ENCODE measurements at regions not wholly inside any gene's neighbourhood (a gene's known extent, or its start where the extent isn't known, plus 50 kb on each side); places are given as distances from the start of the nearest gene placed in this dataset.
"Not testable (repeated sequence)": the region's sequence is repeated elsewhere in the genome, so short reads cannot be mapped to it uniquely, and the experiment has no call there.

DNA sequence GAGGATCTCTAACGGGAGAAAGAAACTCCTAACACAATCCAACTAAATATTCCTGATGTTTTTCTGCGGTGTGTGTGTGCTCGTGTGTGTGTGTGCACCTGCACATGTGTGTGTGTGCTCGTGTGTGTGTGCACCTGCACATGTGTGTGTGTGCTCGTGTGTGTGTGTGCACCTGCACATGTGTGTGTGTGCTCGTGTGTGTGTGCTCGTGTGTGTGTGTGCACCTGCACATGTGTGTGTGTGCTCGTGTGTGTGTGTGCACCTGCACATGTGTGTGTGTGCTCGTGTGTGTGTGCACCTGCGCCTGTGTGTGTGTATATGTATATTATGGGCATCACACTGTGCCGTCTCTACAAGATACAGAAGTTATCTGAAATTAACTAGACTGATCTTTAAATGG is 1451.9 kb downstream of the STIM2 start:
- H3K9me3 ChIP-seq (replicated peaks); DNase-seq; H3K4me1 ChIP-seq; H3K36me3 ChIP-seq; H3K27me3 ChIP-seq; H3K27ac ChIP-seq; H3K4me3 ChIP-seq: not testable (repeated sequence)

DNA sequence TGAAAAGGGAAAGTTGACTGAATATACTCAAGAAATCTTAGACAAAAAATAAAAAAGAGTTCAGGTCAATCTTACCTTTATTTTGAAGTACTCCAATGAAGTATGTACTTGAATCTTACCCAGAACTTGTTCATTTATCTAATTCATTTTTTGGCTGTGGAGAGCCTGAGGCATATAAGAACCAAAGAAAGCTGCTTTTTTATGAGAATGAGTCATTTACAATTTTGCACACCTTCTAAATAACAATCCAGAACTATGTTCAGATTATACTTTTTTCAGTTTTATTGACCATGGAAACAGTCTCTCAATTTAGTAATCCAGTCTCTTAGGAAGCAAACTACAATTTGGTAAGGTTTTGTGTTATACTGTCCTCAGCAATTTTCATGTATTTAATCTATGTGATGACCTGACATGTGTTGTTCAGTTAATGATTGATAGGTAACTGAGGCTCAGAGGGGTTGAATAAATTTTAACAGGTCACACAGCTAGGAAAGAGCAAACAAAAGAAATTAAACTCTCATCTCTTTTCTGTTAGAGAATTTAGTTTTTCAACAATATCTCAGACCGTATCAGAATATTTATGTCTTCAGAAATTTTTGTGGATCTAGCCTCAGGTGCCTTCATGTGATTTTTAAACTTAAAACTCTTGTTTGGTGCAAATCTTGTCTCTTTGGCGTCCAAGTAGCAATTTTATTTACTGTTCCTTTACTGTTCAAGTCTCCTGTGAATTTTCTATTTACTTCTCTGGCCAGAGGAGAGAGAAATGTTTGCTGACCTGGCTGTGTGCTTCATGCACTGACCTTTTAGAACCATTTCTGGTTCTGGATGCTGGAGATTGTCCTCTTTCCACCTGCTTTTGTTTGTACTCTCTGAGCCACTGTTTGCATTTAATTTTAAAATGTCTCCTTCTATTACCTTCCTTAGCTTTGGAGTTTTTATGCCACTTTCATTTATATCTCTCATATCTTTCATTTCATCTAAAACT is 1453.4 kb downstream of the STIM2 start:
- no peak for DNase-seq
- H3K27ac ChIP-seq: no peak overlapping the region
- H3K27me3 ChIP-seq: no peaks in the 10 kb centered on the region
- H3K4me1 ChIP-seq: no peaks in the 10 kb centered on the region
- no peaks in the 10 kb centered on the region for H3K36me3 ChIP-seq
- no peaks in the 10 kb centered on the region for H3K9me3 ChIP-seq (replicated peaks)
- no peak overlapping the region for H3K4me3 ChIP-seq

DNA sequence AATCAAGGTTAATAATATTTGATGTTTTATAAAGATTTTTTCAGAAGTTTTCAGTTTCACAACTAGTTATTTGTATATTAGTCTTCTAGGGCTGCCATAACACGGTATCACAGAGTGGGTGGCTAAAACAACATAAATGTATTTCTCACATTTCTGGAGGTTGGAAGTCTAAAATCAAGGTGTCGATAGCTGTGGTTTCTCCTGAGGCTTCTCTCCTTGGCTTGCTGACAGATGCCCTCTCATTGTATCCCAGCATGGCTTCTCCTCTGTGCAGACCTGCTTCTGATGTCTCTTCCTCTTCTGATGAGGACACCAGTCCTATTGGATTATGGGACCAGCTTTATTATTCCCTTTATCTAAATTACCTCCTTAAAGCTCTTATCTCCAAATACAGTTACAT is 1456.6 kb downstream of the STIM2 start:
- no peak overlapping the region for H3K27ac ChIP-seq
- DNase-seq: no peak
- H3K4me1 ChIP-seq: no peaks in the 10 kb centered on the region
- no peaks in the 10 kb centered on the region for H3K9me3 ChIP-seq (replicated peaks)
- H3K36me3 ChIP-seq: no peaks in the 10 kb centered on the region
- no peaks in the 10 kb centered on the region for H3K27me3 ChIP-seq
- no peak overlapping the region for H3K4me3 ChIP-seq

DNA sequence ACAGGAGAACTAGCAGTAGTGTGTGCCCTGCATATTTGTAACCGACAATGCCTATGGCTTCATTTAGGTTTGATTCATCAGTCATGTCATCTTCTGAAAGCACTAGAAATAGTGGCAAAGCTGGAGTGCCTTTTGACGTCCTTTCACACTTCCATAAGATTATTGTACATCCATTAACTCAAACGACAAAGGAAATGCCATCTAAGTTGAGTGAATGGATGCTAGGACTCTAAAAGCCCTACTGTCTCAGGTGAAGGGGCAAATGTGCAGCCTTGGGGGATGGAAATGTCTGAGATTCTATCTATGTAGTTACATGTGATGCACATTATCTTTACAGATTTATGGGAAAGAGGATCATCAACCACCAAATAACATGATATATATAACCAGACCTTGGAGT is 1473.6 kb downstream of the STIM2 start:
- Histone ChIP-seq H3K27me3 (no peaks in the 10 kb centered on the region), H3K9me3 (replicated peaks) (no peaks in the 10 kb centered on the region), H3K4me1 (no peaks in the 10 kb centered on the region), H3K36me3 (no peaks in the 10 kb centered on the region), H3K27ac (no peak overlapping the region), H3K4me3 (no peak overlapping the region)
- no peak for DNase-seq

DNA sequence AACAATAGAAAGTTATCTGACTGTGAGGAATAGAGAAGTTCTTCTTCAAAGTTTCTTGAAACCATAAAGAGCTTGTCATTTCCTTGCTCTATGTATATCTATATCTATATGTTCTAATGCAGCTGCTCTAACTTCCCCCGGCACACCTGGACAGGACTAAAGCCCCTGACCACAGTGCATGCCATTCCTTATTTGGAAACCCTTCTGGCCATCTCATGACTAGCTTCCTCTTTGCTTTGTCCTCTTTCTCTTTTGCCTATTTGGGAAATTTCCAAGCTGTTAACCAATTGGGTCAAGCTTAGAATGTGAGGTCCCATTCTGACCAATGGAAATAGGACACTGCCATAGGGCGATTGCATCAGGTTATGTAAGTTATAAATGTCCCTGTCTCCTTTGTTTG is 1481.1 kb downstream of the STIM2 start:
- Histone ChIP-seq H3K27ac (no peak overlapping the region), H3K36me3 (no peaks in the 10 kb centered on the region), H3K9me3 (replicated peaks) (0 out of 2 replicates have a peak, but pooled peaks cover 2% of the 10 kb centered on the region), H3K27me3 (no peaks in the 10 kb centered on the region), H3K4me1 (no peaks in the 10 kb centered on the region), H3K4me3 (no peak overlapping the region)
- peak; percentile 7 to 16 for DNase-seq

DNA sequence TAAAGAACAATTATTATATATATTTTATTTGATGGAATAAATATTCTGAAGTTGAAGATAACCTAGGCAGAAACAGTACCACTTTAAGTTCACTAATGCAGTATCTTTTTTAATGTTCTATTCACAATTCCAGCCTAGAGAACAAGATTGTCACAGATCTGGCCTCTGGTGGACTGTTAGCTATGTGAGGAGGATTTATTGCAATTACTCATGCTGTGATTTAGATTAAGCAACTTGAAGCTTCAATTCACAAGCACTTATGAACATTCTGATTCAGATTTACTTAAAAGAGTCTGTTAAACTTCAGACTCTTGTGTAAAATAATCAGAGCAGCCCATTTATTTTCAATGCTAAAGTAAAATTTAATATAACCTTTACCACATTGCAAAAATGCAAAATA is 1489.8 kb downstream of the STIM2 start:
- DNase-seq: no peak
- H3K27me3 ChIP-seq: no peaks in the 10 kb centered on the region
- no peaks in the 10 kb centered on the region for H3K9me3 ChIP-seq (replicated peaks)
- no peak overlapping the region for H3K4me3 ChIP-seq
- H3K36me3 ChIP-seq: no peaks in the 10 kb centered on the region
- no peaks in the 10 kb centered on the region for H3K4me1 ChIP-seq
- no peak overlapping the region for H3K27ac ChIP-seq

DNA sequence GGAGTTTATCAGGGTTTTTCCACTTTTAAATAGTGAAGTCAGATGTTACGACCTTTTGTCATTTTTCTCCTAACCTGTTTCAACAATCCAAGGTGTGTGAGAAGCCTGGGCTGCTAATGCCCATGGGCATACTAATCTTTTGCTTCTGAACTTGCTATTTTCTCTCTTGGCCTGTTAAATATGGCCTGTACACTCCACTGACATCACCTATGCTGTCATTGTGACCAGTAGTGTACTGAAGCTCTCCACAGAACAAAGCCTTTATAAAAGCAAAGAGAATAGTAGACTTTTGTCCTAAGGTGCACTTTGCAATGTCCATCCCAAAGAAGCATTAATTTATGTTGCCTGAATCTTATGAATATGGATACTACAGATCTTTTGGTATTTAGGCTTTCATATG is 1490.5 kb downstream of the STIM2 start:
- Histone ChIP-seq H3K27me3 (no peaks in the 10 kb centered on the region), H3K36me3 (no peaks in the 10 kb centered on the region), H3K4me1 (no peaks in the 10 kb centered on the region), H3K9me3 (replicated peaks) (no peaks in the 10 kb centered on the region), H3K27ac (no peak overlapping the region), H3K4me3 (no peak overlapping the region)
- no peak for DNase-seq

DNA sequence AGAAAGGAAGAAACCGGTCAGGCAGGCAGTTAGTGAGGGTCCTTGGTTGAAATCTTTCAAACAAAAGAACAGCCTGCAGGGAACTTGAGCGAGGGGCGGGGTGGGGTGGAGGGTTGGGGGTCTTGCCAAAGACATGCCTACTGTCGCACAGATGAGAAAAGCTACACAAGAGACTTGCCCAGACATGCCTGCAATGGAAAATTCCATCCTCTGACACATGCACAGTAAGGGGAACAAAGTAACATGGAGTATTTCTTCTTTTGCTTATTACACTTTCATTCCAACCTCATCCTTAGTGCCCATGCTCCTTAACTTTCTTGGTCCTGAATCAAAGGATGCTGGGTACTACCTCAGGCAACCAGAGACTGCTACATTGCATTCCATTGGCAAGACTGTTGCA is 1491.2 kb downstream of the STIM2 start:
- Histone ChIP-seq H3K27ac (no peak overlapping the region), H3K4me1 (no peaks in the 10 kb centered on the region), H3K9me3 (replicated peaks) (no peaks in the 10 kb centered on the region), H3K36me3 (no peaks in the 10 kb centered on the region), H3K27me3 (no peaks in the 10 kb centered on the region), H3K4me3 (no peak overlapping the region)
- DNase-seq: no peak

DNA sequence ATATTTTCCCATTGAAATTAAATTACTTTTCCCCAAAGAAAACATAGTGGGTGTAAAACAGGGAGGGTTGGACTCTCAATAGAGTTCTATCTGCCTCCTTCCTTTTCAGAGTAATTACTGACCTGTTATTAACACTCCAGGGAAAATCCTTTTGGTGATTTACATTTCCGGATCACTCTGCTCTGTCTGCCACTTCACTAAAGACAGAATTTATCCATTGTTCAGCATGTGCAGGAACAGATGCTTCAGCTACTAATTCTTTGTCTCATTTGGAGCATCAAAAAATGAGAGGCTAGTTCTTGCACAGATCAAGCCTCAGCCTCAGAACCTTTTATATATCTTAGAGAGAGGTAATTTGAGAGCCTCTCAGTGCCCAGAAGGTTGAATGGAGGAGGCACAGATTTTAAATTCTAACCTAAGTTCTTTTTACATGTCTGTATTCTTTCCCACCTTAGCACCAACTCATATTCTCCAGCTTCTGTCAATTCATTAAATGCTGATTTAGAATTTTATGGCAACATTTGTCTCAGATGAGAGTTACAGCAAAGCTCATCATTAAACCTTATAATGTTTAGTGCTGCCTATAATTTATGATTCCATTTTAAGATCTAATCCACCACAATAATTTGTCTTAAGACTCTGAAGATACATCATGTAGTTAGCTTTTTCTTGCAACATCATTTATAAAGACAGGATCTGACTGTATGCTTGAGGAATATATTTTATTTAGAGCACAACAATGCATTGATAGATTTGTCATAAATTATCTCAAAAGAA is 1494.4 kb downstream of the STIM2 start:
- Histone ChIP-seq H3K36me3 (no peaks in the 10 kb centered on the region), H3K27ac (no peak overlapping the region), H3K4me1 (no peaks in the 10 kb centered on the region), H3K9me3 (replicated peaks) (no peaks in the 10 kb centered on the region), H3K4me3 (no peak overlapping the region), H3K27me3 (no peaks in the 10 kb centered on the region)
- DNase-seq: no peak

DNA sequence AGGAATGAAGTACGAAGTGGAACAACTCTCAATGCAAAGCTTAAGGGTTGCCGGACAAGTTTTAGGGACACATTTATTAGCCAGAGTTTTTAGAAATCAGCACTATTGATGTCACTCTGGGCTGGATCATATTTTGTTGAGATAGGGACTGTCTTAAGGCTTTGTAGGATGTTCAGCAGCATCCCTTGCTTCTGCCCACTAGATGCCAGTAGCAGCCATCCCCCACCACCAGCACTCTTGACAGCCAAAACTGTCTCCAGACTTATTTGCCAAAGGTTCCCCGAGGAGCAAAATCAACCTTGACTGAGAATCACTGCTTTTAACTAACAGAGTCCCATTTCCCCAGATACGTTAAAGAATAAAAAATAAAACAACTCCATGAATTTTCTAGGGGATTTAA is 1497.3 kb downstream of the STIM2 start:
- no peak overlapping the region for H3K4me3 ChIP-seq
- H3K27me3 ChIP-seq: no peaks in the 10 kb centered on the region
- H3K27ac ChIP-seq: no peak overlapping the region
- DNase-seq: peak; percentile 25 to 49
- no peaks in the 10 kb centered on the region for H3K36me3 ChIP-seq
- H3K9me3 ChIP-seq (replicated peaks): no peaks in the 10 kb centered on the region
- H3K4me1 ChIP-seq: no peaks in the 10 kb centered on the region

DNA sequence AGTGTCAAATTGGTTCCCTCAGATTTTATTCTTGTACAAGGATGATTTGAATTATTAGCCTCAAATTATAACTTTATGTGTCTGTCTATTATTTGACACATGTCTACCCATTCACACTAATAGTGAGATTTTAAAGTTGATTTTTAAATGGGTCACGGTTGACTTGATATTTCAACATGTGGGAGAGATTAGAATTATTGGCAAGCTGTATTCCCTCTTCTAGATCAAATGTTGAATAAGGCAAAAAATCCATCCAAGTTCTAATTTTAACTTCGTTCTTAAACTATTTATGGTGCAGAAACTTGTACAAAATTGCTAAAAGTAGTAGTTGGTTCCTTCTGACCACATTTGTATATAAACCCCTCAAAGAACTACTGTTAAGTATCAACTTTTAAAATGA is 1498.0 kb downstream of the STIM2 start:
- H3K4me3 ChIP-seq: no peak overlapping the region
- H3K9me3 ChIP-seq (replicated peaks): no peaks in the 10 kb centered on the region
- no peaks in the 10 kb centered on the region for H3K4me1 ChIP-seq
- no peak overlapping the region for H3K27ac ChIP-seq
- no peak for DNase-seq
- H3K27me3 ChIP-seq: no peaks in the 10 kb centered on the region
- H3K36me3 ChIP-seq: no peaks in the 10 kb centered on the region

DNA sequence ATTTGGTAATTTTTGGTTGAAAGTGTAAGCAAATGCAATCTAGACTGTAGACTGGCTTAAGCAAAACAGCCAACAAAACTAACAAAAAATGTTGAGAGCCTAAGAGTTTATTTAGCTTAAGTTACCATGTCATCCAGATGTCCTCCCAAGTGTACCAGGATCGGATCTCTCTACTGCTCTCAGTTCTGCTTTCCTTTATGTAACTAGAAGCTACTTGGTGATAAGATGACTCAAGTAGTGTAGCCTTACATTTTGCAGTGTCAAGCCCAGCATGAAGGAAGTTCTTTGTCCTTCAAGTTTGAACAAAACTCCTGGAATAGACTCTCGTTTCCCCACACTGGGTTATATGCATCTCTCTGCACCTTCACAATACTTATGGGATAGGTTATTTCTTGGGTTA is 1500.0 kb downstream of the STIM2 start:
- no peaks in the 10 kb centered on the region for H3K9me3 ChIP-seq (replicated peaks)
- H3K27ac ChIP-seq: no peak overlapping the region
- peak in 1 of 2 experiments; percentile 28 for DNase-seq
- H3K4me1 ChIP-seq: no peaks in the 10 kb centered on the region
- H3K27me3 ChIP-seq: no peaks in the 10 kb centered on the region
- H3K4me3 ChIP-seq: no peak overlapping the region
- no peaks in the 10 kb centered on the region for H3K36me3 ChIP-seq

DNA sequence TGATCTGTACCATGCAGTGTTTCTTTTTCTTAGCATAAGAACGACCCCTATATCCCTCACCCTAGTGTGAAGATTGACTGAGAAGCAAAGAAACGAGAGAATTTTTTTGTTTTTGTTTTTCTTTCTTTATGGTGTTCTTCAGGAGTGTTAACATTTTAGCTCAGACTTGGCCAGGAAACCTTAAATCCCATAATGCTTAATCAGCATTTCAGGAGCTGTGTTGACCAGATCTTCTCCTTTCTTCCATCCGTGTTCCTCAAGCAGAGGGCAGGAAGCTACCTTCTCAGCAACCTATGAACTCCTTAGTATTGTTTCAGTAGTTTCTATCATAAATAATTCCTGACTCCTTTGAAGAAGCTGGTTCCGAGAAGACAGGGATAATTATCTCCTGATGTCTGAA is 1501.5 kb downstream of the STIM2 start:
- H3K9me3 ChIP-seq (replicated peaks): no peaks in the 10 kb centered on the region
- no peak for DNase-seq
- H3K36me3 ChIP-seq: no peaks in the 10 kb centered on the region
- H3K27ac ChIP-seq: no peak overlapping the region
- no peak overlapping the region for H3K4me3 ChIP-seq
- H3K4me1 ChIP-seq: no peaks in the 10 kb centered on the region
- H3K27me3 ChIP-seq: no peaks in the 10 kb centered on the region

DNA sequence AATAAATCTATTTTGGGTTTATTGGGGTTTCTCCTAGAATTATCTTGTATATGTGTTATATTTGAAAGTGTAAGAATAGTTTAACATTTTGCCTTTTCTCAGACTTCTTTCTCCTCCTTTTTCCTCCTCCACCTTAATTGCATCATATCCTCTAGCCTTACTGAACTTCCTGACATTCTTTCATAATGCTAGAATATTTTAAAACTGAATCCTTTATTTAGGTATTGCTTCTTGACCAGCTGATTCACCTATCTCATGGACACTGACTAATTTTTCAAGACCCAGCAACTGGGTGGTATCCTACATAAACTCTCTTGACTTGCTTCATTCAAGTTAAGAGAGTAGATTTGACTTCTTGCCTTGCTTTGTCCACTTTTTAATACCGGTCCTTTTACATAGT is 1508.9 kb downstream of the STIM2 start:
- Histone ChIP-seq H3K4me3 (no peak overlapping the region), H3K36me3 (no peaks in the 10 kb centered on the region), H3K27me3 (no peaks in the 10 kb centered on the region), H3K27ac (no peak overlapping the region), H3K9me3 (replicated peaks) (no peaks in the 10 kb centered on the region), H3K4me1 (no peaks in the 10 kb centered on the region)
- DNase-seq: no peak

DNA sequence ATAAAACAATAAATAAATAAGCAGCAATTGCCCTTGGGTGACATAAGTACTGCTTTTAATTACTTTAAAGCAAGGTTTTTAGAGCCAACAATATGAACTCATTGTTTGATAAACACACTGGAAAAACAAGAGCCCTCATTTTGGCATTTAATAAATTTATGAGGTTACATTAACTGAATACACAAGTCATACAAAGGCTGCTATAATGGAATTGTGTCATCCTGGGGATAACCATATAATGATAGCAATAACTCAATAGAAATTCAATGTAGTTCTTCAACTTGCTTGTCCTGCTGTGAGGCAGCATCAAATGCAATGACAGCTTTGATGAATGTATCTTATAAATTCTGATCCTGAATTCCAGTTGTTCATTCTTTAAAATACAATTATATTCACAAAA is 1512.5 kb downstream of the STIM2 start:
- DNase-seq: no peak
- no peaks in the 10 kb centered on the region for H3K9me3 ChIP-seq (replicated peaks)
- no peaks in the 10 kb centered on the region for H3K27me3 ChIP-seq
- no peaks in the 10 kb centered on the region for H3K4me1 ChIP-seq
- no peak overlapping the region for H3K4me3 ChIP-seq
- H3K27ac ChIP-seq: no peak overlapping the region
- H3K36me3 ChIP-seq: no peaks in the 10 kb centered on the region

All from SJCRH30 (cell line).